Activated CD8-positive, alpha-beta T cell treated with anti-CD3 and anti-CD28 coated beads, Interleukin-2, amount 10 ng/mL, durations not matched to agents 7 days and 5 days (primary cell): ENCODE measurements at regions not wholly inside any gene's neighbourhood (a gene's known extent, or its start where the extent isn't known, plus 50 kb on each side); places are given as distances from the start of the nearest gene placed in this dataset.

Experiments used
- ATAC-seq: fragments of 150-1000 bp; cut with Tn5 transposase; one replicate; pipeline ENCODE4 v1.10.0; 2021; ENCODE audit warnings: moderate library complexity
- CTCF ChIA-PET: fragments of 350-600 bp; sonication (Branson Sonifier 250); formaldehyde crosslinking; loops from one replicate; lab custom pipeline; 2021; ENCODE audit warnings: antibody characterized with exemption; lab: Charles Lee
- POLR2A ChIA-PET: fragments of 350-600 bp; sonication (Branson Sonifier 250); formaldehyde crosslinking; loops from one replicate; lab custom pipeline; 2021; ENCODE audit warnings: antibody characterized with exemption; lab: Charles Lee
- DNase-seq: peaks from one replicate; pipeline ENCODE4 v3.0.0-alpha.2; 2020
- H3K27ac Mint-ChIP-seq: one replicate; pipeline ENCODE4 v1.8.0; 2021; ENCODE audit warnings: mild to moderate bottlenecking, mixed read lengths
- H3K27me3 Mint-ChIP-seq: one replicate; pipeline ENCODE4 v1.8.0; 2021; ENCODE audit warnings: low read depth, mixed read lengths
- H3K36me3 Mint-ChIP-seq: one replicate; pipeline ENCODE4 v1.8.0; 2021; ENCODE audit warnings: low read depth, mixed read lengths
- H3K4me1 Mint-ChIP-seq: one replicate; pipeline ENCODE4 v1.8.0; 2021; ENCODE audit warnings: low read depth, mixed read lengths
- H3K4me3 Mint-ChIP-seq: one replicate; pipeline ENCODE4 v1.8.0; 2021; ENCODE audit warnings: mild to moderate bottlenecking, mixed read lengths
- H3K9me3 Mint-ChIP-seq: one replicate; pipeline ENCODE4 v1.8.0; 2022; ENCODE audit warnings: mixed read lengths; ENCODE audit not compliant: insufficient read depth

DNA sequence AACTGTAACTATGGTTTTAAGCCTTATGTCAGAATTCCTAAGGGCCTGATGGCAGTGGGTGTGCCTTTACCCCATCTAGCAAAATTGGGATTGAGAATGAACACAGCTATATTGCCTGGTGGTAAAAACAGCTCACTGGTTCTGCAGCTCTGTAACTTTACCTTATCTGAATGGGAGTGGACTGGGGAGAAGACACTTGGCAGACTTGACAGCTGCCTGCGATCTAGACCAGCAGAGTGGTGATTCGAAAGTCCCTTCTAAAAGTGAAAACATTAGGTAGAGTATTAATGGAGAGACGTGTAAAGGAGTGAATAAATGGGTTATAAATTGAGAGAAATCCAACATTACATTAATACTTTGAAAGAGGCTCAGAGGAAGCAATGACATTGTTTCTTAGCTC, 289.1 kb upstream of the EDIL3 start:
- POLR2A ChIA-PET: no interaction called here
- DNase-seq (no peak), ATAC-seq (no peak)
- Mint-ChIP-seq H3K4me1 (no peaks in the 10 kb centered on the region), H3K27ac (no peak overlapping the region), H3K36me3 (no peaks in the 10 kb centered on the region), H3K27me3 (no peaks in the 10 kb centered on the region), H3K9me3 (peaks cover 3% of the 10 kb centered on the region), H3K4me3 (no peak overlapping the region)
- CTCF ChIA-PET: no interaction called here

GRCh38 chr5:84667576-84667975, 282.9 kb upstream of the EDIL3 start:
- ATAC-seq (no peak), DNase-seq (no peak)
- Mint-ChIP-seq H3K27ac (no peak overlapping the region), H3K9me3 (peaks cover 3% of the 10 kb centered on the region), H3K4me1 (no peaks in the 10 kb centered on the region), H3K4me3 (no peak overlapping the region), H3K27me3 (no peaks in the 10 kb centered on the region), H3K36me3 (no peaks in the 10 kb centered on the region)
- ChIA-PET CTCF (no interaction called here), POLR2A (no interaction called here)

DNA sequence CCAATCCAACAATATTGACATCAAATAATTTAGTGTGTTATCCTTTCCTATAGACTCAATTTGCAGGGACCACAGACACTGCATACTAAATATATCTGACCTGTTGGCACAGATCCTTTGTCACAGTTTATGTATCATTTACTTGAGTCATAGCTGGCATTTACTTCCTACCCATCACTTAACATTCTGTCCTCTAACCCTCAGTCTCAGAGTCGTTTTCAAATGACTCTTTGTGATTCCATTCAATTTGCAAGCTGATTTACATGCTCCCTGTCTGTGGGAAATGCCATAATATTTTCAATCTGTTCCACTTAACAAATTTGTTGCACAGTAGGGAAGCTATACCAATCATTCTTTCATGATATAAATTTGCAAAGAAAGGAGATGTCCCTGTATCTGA, 265.7 kb upstream of the EDIL3 start:
- Mint-ChIP-seq H3K27ac (no peak overlapping the region), H3K4me1 (no peaks in the 10 kb centered on the region), H3K36me3 (no peaks in the 10 kb centered on the region), H3K9me3 (no peaks in the 10 kb centered on the region), H3K27me3 (no peaks in the 10 kb centered on the region), H3K4me3 (no peak overlapping the region)
- POLR2A ChIA-PET: no interaction called here
- DNase-seq: no peak
- CTCF ChIA-PET: no interaction called here
- no peak for ATAC-seq

GRCh38 chr5:84647581-84647980, 262.9 kb upstream of the EDIL3 start:
- Mint-ChIP-seq H3K9me3 (no peaks in the 10 kb centered on the region), H3K27ac (no peak overlapping the region), H3K36me3 (no peaks in the 10 kb centered on the region), H3K4me1 (no peaks in the 10 kb centered on the region), H3K4me3 (no peak overlapping the region), H3K27me3 (no peaks in the 10 kb centered on the region)
- ATAC-seq (no peak), DNase-seq (no peak)
- ChIA-PET CTCF (no interaction called here), POLR2A (no interaction called here)

- no peak for ATAC-seq
- Mint-ChIP-seq H3K4me1 (no peaks in the 10 kb centered on the region), H3K9me3 (no peaks in the 10 kb centered on the region), H3K27ac (no peak overlapping the region), H3K27me3 (no peaks in the 10 kb centered on the region), H3K36me3 (no peaks in the 10 kb centered on the region), H3K4me3 (no peak overlapping the region)
- CTCF ChIA-PET: no interaction called here
- POLR2A ChIA-PET: no interaction called here
- DNase-seq: no peak
Measured at GRCh38 chr5:84642795-84643194, 258.1 kb upstream of the EDIL3 start.

DNA sequence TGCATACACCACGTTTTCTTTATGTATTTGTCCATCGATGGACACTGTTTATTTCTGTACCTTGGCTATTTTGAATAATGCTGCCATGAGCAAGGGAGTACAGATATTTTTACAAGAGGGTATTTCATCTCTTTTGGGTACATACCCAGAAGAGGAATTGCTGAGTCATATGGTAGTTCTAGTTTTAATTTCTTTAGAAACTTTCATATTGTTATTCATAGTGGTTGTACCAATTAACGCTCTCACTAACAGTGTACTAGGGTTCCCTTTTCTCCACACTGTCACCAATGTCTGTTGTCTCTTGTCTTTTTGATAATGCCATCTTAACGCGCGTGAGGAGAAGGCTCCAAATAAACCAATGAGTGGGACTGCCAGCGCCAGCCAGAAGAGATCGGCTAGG, 257.6 kb upstream of the EDIL3 start:
- POLR2A ChIA-PET: no interaction called here
- CTCF ChIA-PET: no interaction called here
- H3K4me1 Mint-ChIP-seq: no peaks in the 10 kb centered on the region

GRCh38 chr5:84637662-84638375, 253.1 kb upstream of the EDIL3 start:
- CTCF ChIA-PET: no interaction called here
- DNase-seq (no peak), ATAC-seq (no peak)
- POLR2A ChIA-PET: no interaction called here
- no peaks in the 10 kb centered on the region for H3K9me3 Mint-ChIP-seq
- no peaks in the 10 kb centered on the region for H3K4me1 Mint-ChIP-seq
- no peaks in the 10 kb centered on the region for H3K27me3 Mint-ChIP-seq
- no peaks in the 10 kb centered on the region for H3K36me3 Mint-ChIP-seq
- H3K27ac Mint-ChIP-seq: no peak overlapping the region
- no peak overlapping the region for H3K4me3 Mint-ChIP-seq

More for the DNA sequence above, 257.6 kb upstream of the EDIL3 start:
- H3K27ac Mint-ChIP-seq: no peak overlapping the region
- ATAC-seq: no peak
- no peaks in the 10 kb centered on the region for H3K36me3 Mint-ChIP-seq
- H3K4me3 Mint-ChIP-seq: no peak overlapping the region
- no peaks in the 10 kb centered on the region for H3K27me3 Mint-ChIP-seq
- no peak for DNase-seq
- H3K9me3 Mint-ChIP-seq: no peaks in the 10 kb centered on the region

- Mint-ChIP-seq H3K9me3 (no peaks in the 10 kb centered on the region), H3K36me3 (no peaks in the 10 kb centered on the region), H3K27me3 (no peaks in the 10 kb centered on the region), H3K4me1 (no peaks in the 10 kb centered on the region), H3K4me3 (no peak overlapping the region), H3K27ac (no peak overlapping the region)
- ChIA-PET POLR2A (no interaction called here), CTCF (no interaction called here)
- DNase-seq: no peak
- no peak for ATAC-seq
Measured at GRCh38 chr5:84635235-84636055, 250.8 kb upstream of the EDIL3 start.

- Mint-ChIP-seq H3K27me3 (no peaks in the 10 kb centered on the region), H3K9me3 (no peaks in the 10 kb centered on the region), H3K4me1 (no peaks in the 10 kb centered on the region), H3K4me3 (no peak overlapping the region), H3K27ac (no peak overlapping the region), H3K36me3 (no peaks in the 10 kb centered on the region)
- POLR2A ChIA-PET: no interaction called here
- DNase-seq: no peak
- CTCF ChIA-PET: no interaction called here
- no peak for ATAC-seq
Measured at GRCh38 chr5:84634256-84634655, 249.6 kb upstream of the EDIL3 start.

- Mint-ChIP-seq H3K4me1 (no peaks in the 10 kb centered on the region), H3K4me3 (no peak overlapping the region), H3K36me3 (no peaks in the 10 kb centered on the region), H3K27ac (no peak overlapping the region), H3K27me3 (no peaks in the 10 kb centered on the region), H3K9me3 (no peaks in the 10 kb centered on the region)
- ChIA-PET CTCF (no interaction called here), POLR2A (no interaction called here)
- DNase-seq (no peak), ATAC-seq (no peak)
Measured at GRCh38 chr5:84632418-84632817, 247.7 kb upstream of the EDIL3 start.

GRCh38 chr5:84628918-84629317, 244.2 kb upstream of the EDIL3 start:
- Mint-ChIP-seq H3K4me3 (no peak overlapping the region), H3K27ac (no peak overlapping the region), H3K27me3 (no peaks in the 10 kb centered on the region), H3K4me1 (peaks cover 8% of the 10 kb centered on the region), H3K36me3 (no peaks in the 10 kb centered on the region), H3K9me3 (no peaks in the 10 kb centered on the region)
- DNase-seq: no peak
- no peak for ATAC-seq
- POLR2A ChIA-PET: no interaction called here
- CTCF ChIA-PET: no interaction called here

DNA sequence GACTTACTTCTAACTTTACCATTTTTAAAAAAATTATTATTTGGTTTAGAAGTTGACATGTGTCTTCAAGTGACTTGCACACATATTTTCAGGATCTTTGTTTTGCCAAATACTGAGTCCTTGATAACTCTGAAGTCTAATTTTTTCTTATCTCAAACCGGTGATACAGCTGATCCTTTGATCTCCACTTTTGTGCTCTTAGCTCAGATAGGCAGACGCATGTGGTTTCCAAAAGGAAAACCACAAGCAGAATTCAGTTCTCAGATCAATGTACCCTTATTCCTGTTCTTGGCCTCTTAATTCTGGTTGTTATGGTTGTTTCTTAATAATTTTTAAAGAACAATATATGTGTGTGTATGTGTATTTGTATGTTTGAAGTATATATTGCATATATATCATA, 238.3 kb upstream of the EDIL3 start:
- H3K27ac Mint-ChIP-seq: no peak overlapping the region
- ChIA-PET POLR2A (no interaction called here), CTCF (no interaction called here)
- H3K27me3 Mint-ChIP-seq: no peaks in the 10 kb centered on the region
- H3K9me3 Mint-ChIP-seq: no peaks in the 10 kb centered on the region
- H3K4me3 Mint-ChIP-seq: no peak overlapping the region
- ATAC-seq (peak; percentile 68), DNase-seq (peak; percentile 22)
- H3K4me1 Mint-ChIP-seq: peaks cover 14% of the 10 kb centered on the region
- H3K36me3 Mint-ChIP-seq: no peaks in the 10 kb centered on the region
